HUES64 (cell line): ENCODE measurements at regions not wholly inside any gene's neighbourhood (a gene's known extent, or its start where the extent isn't known, plus 50 kb on each side); places are given as distances from the start of the nearest gene placed in this dataset.
"Not testable (repeated sequence)": the region's sequence is repeated elsewhere in the genome, so short reads cannot be mapped to it uniquely, and the experiment has no call there.

ENCODE experiments used
- H3K27ac ChIP-seq: 2 replicates; pipeline ENCODE4 v1.7.0; 2013; ENCODE audit warnings: low read depth, low read length, inconsistent platforms
- H3K27me3 ChIP-seq: 2 replicates; pipeline ENCODE4 v1.6.1; 2013; ENCODE audit warnings: mild to moderate bottlenecking, low read length; ENCODE audit not compliant: insufficient read depth
- H3K36me3 ChIP-seq: 2 replicates; pipeline ENCODE4 v1.6.1; 2013; ENCODE audit warnings: mild to moderate bottlenecking, low read length; ENCODE audit not compliant: insufficient read depth
- H3K4me1 ChIP-seq: 2 replicates; pipeline ENCODE4 v1.6.1; 2013; ENCODE audit warnings: mild to moderate bottlenecking, low read length, moderate library complexity; ENCODE audit not compliant: insufficient read depth
- H3K4me3 ChIP-seq: 2 replicates; pipeline ENCODE4 v1.5.1; 2013; ENCODE audit warnings: mild to moderate bottlenecking, low read length, moderate library complexity
- H3K9ac ChIP-seq: 2 replicates; pipeline ENCODE4 v1.6.1; 2013; ENCODE audit warnings: mild to moderate bottlenecking, low read depth, low read length
- H3K9me3 ChIP-seq: 2 replicates; pipeline ENCODE4 v1.6.1; 2013; ENCODE audit warnings: low read depth, low read length; ENCODE audit not compliant: insufficient read depth
- WGBS: fragments of 150-250, 120-280 bp; methylation state at CpG from one replicate; pipeline ENCODE4 v1.1.7; 2013; ENCODE audit warnings: missing lambda C conversion rate; 5-methylcytosine and 5-hydroxymethylcytosine counted together

GRCh38 chr1:99444211-99444927 is 180.1 kb downstream of the PLPPR4 start:
- H3K9ac ChIP-seq, H3K4me3 ChIP-seq, H3K27ac ChIP-seq, H3K4me1 ChIP-seq, H3K36me3 ChIP-seq, H3K27me3 ChIP-seq, H3K9me3 ChIP-seq: not testable (repeated sequence)
- WGBS: 93% methylated on average over 6 of the region's 6 CpGs

- H3K4me1 ChIP-seq: no peaks in the 10 kb centered on the region
- no peaks in the 10 kb centered on the region for H3K36me3 ChIP-seq
- H3K27me3 ChIP-seq: no peaks in the 10 kb centered on the region
- H3K4me3 ChIP-seq: no peak overlapping the region
- H3K9ac ChIP-seq: no peak overlapping the region
- no peaks in the 10 kb centered on the region for H3K9me3 ChIP-seq
- no peak overlapping the region for H3K27ac ChIP-seq
Observed at GRCh38 chr1:99445071-99445470, 180.8 kb downstream of the PLPPR4 start.

DNA sequence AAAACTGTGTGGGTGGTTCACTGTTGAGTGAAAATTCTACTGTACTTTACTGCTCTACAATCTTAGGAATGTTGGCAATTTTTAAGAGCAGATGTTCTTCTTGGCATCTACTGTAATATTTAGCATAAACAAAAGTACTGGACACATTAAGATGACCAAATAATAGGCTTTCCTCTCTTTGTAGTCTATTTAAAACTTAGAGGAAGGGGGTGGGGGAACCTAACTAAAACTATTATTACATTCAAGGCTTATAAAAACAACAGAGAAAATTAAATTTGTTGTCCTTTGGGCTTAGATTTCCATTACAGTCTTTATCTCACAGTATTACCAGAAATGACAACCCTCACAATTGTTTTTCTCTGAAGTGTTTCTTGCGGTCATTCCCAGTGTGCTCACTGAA is 181.2 kb downstream of the PLPPR4 start:
- H3K27me3 ChIP-seq: no peaks in the 10 kb centered on the region

DNA sequence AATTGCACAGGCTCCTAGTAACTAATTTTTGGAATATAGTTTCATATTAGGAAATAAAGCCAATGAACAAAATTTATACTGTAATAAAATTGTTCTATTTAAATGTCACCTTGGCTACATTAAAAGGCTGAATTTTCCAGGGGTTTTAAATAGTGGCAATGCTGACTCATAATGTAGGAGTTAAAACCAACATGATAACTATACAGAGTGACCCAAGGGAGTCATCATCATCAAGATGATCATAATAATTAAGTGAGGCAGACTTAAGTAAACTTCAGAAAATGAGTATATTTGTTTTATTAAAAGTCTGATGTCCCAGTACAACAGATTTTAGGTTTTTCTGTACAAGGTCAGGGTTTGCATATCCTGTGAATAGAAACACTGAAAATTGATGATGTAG is 183.4 kb downstream of the PLPPR4 start:
- H3K9ac ChIP-seq: no peak overlapping the region

More for the DNA sequence above, 181.2 kb downstream of the PLPPR4 start:
- no peaks in the 10 kb centered on the region for H3K4me1 ChIP-seq
- WGBS: 100% methylated on average over 1 of the region's 1 CpG
- no peak overlapping the region for H3K4me3 ChIP-seq
- H3K9ac ChIP-seq: no peak overlapping the region
- H3K9me3 ChIP-seq: no peaks in the 10 kb centered on the region
- no peaks in the 10 kb centered on the region for H3K36me3 ChIP-seq
- no peak overlapping the region for H3K27ac ChIP-seq

GRCh38 chr1:99455760-99456159 is 190.2 kb upstream of the PALMD start:
- no peaks in the 10 kb centered on the region for H3K36me3 ChIP-seq
- WGBS: 99% methylated on average over 3 of the region's 3 CpGs
- no peaks in the 10 kb centered on the region for H3K4me1 ChIP-seq
- H3K9ac ChIP-seq: no peak overlapping the region
- no peak overlapping the region for H3K27ac ChIP-seq
- H3K9me3 ChIP-seq: no peaks in the 10 kb centered on the region
- no peak overlapping the region for H3K4me3 ChIP-seq
- H3K27me3 ChIP-seq: no peaks in the 10 kb centered on the region

More for the DNA sequence above, 183.4 kb downstream of the PLPPR4 start:
- no peak overlapping the region for H3K4me3 ChIP-seq
- no peak overlapping the region for H3K27ac ChIP-seq
- no peaks in the 10 kb centered on the region for H3K27me3 ChIP-seq
- H3K4me1 ChIP-seq: no peaks in the 10 kb centered on the region
- H3K9me3 ChIP-seq: no peaks in the 10 kb centered on the region
- no peaks in the 10 kb centered on the region for H3K36me3 ChIP-seq

- H3K36me3 ChIP-seq: no peaks in the 10 kb centered on the region
- H3K27me3 ChIP-seq: no peaks in the 10 kb centered on the region
- no peaks in the 10 kb centered on the region for H3K9me3 ChIP-seq
- H3K27ac ChIP-seq: no peak overlapping the region
- no peak overlapping the region for H3K4me3 ChIP-seq
- no peak overlapping the region for H3K9ac ChIP-seq
- 96% methylated on average over 5 of the region's 5 CpGs for WGBS
- no peaks in the 10 kb centered on the region for H3K4me1 ChIP-seq
Observed at GRCh38 chr1:99456536-99456935, 189.4 kb upstream of the PALMD start.

DNA sequence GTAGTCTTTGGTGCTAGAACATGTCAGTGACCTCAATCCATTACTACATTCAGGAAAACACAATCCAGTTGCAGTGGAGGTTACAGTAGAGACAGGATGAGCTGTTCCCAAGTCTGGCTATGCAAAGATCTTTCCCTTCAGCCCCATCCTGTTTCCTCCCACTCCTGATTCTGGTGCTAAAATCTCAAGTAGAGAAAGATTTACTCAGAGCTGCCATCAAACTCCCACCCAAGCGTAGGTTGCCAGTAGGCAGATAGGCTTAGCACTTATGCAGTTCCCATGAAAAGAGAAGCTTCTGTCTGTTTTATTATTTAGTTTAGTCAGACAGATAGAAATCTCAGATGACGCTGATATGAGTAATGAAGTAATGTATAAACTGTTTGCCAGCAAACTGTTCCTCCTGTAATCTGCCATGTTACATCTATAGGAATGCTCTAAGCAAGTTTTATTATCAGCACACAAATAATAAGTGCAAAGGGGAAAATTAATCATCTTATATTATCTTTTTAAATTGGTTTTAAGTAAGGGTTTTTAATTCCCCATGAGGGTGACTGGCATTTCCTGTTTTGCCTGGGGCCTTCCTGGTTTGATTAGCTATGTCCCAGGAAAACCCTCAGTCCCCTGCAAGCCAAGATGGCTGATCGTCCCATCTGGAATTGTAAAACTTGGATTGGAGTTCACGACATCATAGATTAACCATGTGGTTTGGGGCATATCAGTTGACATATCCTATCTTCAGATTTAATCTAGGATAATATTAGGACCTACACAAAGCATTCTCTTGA is 188.3 kb upstream of the PALMD start:
- Histone ChIP-seq H3K9me3 (no peaks in the 10 kb centered on the region), H3K9ac (no peak overlapping the region), H3K27ac (no peak overlapping the region), H3K27me3 (no peaks in the 10 kb centered on the region), H3K4me3 (no peak overlapping the region), H3K4me1 (no peaks in the 10 kb centered on the region), H3K36me3 (no peaks in the 10 kb centered on the region)
- 88% methylated on average over 4 of the region's 4 CpGs for WGBS

DNA sequence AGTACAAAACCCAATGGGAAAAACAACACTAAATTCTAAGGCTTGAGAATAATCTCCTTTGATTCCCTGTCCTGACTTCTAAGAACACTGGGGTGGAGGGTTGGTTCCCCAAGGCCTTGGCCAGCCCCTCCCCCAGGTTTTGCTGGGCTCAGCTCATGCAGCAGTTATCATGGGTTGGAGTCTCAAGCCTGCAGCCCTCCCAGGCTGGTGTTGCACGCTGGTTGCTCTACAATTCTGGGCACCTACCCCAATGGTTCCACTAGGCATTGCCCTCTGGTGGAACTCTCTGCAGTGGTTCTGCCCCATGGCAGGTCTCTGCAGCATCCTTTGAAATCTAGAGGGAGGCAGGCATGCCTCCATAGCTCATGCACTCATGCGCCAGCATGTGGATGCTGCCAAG is 184.4 kb upstream of the PALMD start:
- no peak overlapping the region for H3K9ac ChIP-seq
- WGBS: 94% methylated on average over 2 of the region's 2 CpGs
- no peaks in the 10 kb centered on the region for H3K9me3 ChIP-seq
- H3K36me3 ChIP-seq: no peaks in the 10 kb centered on the region
- H3K4me3 ChIP-seq: no peak overlapping the region
- no peaks in the 10 kb centered on the region for H3K4me1 ChIP-seq
- no peaks in the 10 kb centered on the region for H3K27me3 ChIP-seq
- no peak overlapping the region for H3K27ac ChIP-seq

GRCh38 chr1:99464738-99465137 is 181.2 kb upstream of the PALMD start:
- H3K27me3 ChIP-seq: no peaks in the 10 kb centered on the region
- H3K4me1 ChIP-seq: no peaks in the 10 kb centered on the region
- no peaks in the 10 kb centered on the region for H3K9me3 ChIP-seq
- 95% methylated on average over 1 of the region's 1 CpG for WGBS
- no peak overlapping the region for H3K9ac ChIP-seq
- H3K4me3 ChIP-seq: no peak overlapping the region
- no peaks in the 10 kb centered on the region for H3K36me3 ChIP-seq
- no peak overlapping the region for H3K27ac ChIP-seq

GRCh38 chr1:99465176-99465900 is 180.6 kb upstream of the PALMD start:
- no peaks in the 10 kb centered on the region for H3K36me3 ChIP-seq
- no peak overlapping the region for H3K9ac ChIP-seq
- H3K27ac ChIP-seq: no peak overlapping the region
- H3K27me3 ChIP-seq: no peaks in the 10 kb centered on the region
- WGBS: 91% methylated on average over 3 of the region's 3 CpGs
- H3K4me1 ChIP-seq: no peaks in the 10 kb centered on the region
- H3K9me3 ChIP-seq: no peaks in the 10 kb centered on the region
- H3K4me3 ChIP-seq: no peak overlapping the region

DNA sequence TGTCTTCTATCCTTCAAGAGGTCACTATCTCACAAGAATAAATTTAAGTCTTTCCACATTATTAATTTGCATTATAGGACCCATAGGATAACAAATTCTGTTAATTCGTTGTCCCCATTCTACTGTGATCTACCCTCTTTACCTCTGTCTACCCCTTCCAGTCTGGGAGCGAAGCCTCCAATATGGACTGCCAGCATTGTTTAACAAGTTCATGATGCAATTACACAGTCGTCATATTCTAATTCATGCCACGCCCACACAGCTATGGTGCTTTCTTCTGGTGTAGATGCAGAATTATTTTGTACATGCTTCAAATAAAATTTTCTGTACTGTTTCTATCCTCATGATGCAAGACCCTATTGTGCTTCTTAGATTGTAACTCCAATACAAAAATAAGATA is 178.3 kb upstream of the PALMD start:
- Histone ChIP-seq H3K4me1 (no peaks in the 10 kb centered on the region), H3K9ac (no peak overlapping the region), H3K27ac (no peak overlapping the region), H3K4me3 (no peak overlapping the region), H3K9me3 (no peaks in the 10 kb centered on the region), H3K27me3 (no peaks in the 10 kb centered on the region), H3K36me3 (no peaks in the 10 kb centered on the region)
- WGBS: 97% methylated on average over 4 of the region's 4 CpGs
